Stimulated activated CD4-positive, alpha-beta T cell treated with anti-CD3 and anti-CD28 coated beads, Interleukin-2, amount 100 ng/mL, for 24 hours (primary cell): ENCODE measurements at regions not wholly inside any gene's neighbourhood (a gene's known extent, or its start where the extent isn't known, plus 50 kb on each side); places are given as distances from the start of the nearest gene placed in this dataset.
"Not testable (repeated sequence)": the region's sequence is repeated elsewhere in the genome, so short reads cannot be mapped to it uniquely, and the experiment has no call there.

Experiments used
- DNase-seq, 2 donors: peaks; one replicate each; pipeline ENCODE4 v3.0.0-alpha.2; 2020

- no peak for DNase-seq
Measured at GRCh38 chr3:67167481-67167880, 169.4 kb downstream of the KBTBD8 start.

GRCh38 chr3:67171841-67172240 lies 173.7 kb downstream of the KBTBD8 start:
- DNase-seq = no peak

GRCh38 chr3:67173130-67173529 lies 175.0 kb downstream of the KBTBD8 start:
- DNase-seq = not testable (repeated sequence)

GRCh38 chr3:67176396-67176795 lies 178.3 kb downstream of the KBTBD8 start:
- no peak for DNase-seq

GRCh38 chr3:67192466-67192865 lies 194.4 kb downstream of the KBTBD8 start:
- no peak for DNase-seq

- DNase-seq = no peak
Measured at GRCh38 chr3:67196677-67197076, 198.6 kb downstream of the KBTBD8 start.

- DNase-seq = no peak
Measured at GRCh38 chr3:67198374-67198773, 200.3 kb downstream of the KBTBD8 start.

GRCh38 chr3:67200618-67201017 lies 202.5 kb downstream of the KBTBD8 start:
- DNase-seq = no peak

GRCh38 chr3:67201026-67201425 lies 202.9 kb downstream of the KBTBD8 start:
- DNase-seq = no peak

- DNase-seq = no peak
Measured at GRCh38 chr3:67202053-67202452, 203.9 kb downstream of the KBTBD8 start.

- no peak for DNase-seq
Measured at GRCh38 chr3:67204951-67205350, 206.8 kb downstream of the KBTBD8 start.

GRCh38 chr3:67215690-67216089 lies 217.6 kb downstream of the KBTBD8 start:
- DNase-seq = no peak

GRCh38 chr3:67227030-67227429 lies 228.9 kb downstream of the KBTBD8 start:
- no peak for DNase-seq

- no peak for DNase-seq
Measured at GRCh38 chr3:67228136-67228535, 230.0 kb downstream of the KBTBD8 start.

- no peak for DNase-seq
Measured at GRCh38 chr3:67232642-67233041, 234.5 kb downstream of the KBTBD8 start.

GRCh38 chr3:67239353-67239752 lies 241.2 kb downstream of the KBTBD8 start:
- DNase-seq = no peak

GRCh38 chr3:67241084-67241483 lies 243.0 kb downstream of the KBTBD8 start:
- DNase-seq = no peak

GRCh38 chr3:67244130-67244529 lies 246.0 kb downstream of the KBTBD8 start:
- DNase-seq = no peak

GRCh38 chr3:67245545-67245944 lies 247.4 kb downstream of the KBTBD8 start:
- no peak for DNase-seq

GRCh38 chr3:67248726-67249125 lies 250.6 kb downstream of the KBTBD8 start:
- DNase-seq = no peak

- not testable (repeated sequence) for DNase-seq
Measured at GRCh38 chr3:67252906-67253305, 254.8 kb downstream of the KBTBD8 start.

GRCh38 chr3:67278015-67278618 lies 280.0 kb downstream of the KBTBD8 start:
- DNase-seq = no peak

GRCh38 chr3:67286586-67286985 lies 288.5 kb downstream of the KBTBD8 start:
- no peak for DNase-seq

GRCh38 chr3:67288466-67289106 lies 290.5 kb downstream of the KBTBD8 start:
- no peak for DNase-seq

GRCh38 chr3:67289626-67290025 lies 291.5 kb downstream of the KBTBD8 start:
- no peak for DNase-seq
